ENCODE measurements at regions not wholly inside any gene's neighbourhood (a gene's known extent, or its start where the extent isn't known, plus 50 kb on each side); places are given as distances from the start of the nearest gene placed in this dataset.

DNA sequence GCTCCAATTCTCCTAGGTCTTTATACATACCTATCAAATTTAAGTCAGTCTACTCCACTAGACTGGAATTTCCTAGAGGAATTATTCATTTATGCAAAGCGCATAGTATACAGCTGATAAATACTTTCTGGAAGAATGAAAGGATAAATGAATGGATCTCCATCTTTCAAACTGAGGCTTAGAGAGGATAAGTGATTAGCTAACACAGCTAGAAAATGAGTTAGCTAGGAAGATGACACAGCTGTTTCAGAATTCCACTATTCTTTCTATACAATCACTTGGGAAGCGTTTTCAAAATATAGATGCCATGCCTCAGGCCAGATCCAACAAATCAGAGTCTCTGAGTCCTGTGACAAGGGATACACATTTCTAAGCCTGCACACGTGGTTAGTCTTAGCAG, 1146.6 kb upstream of the ZEB2 start:
- CTCF ChIA-PET: no interaction called here
- no peak overlapping the region for H3K27ac Mint-ChIP-seq
- H3K9me3 Mint-ChIP-seq: no peaks in the 10 kb centered on the region
- no peaks in the 10 kb centered on the region for H3K4me1 ChIP-seq (ENCODE audit: insufficient read depth, low read length)
- ATAC-seq (ENCODE audit: poor library complexity) (no peak), DNase-seq (no peak)
- H3K4me3 Mint-ChIP-seq: no peak overlapping the region
- intact Hi-C loops (cut with DNase I, micrococcal nuclease): no loop called here
- H3K4me3 ChIP-seq (ENCODE audit: low read length): no peak overlapping the region
- no peaks in the 10 kb centered on the region for H3K36me3 Mint-ChIP-seq (ENCODE audit: low read depth)
- no peaks in the 10 kb centered on the region for H3K4me1 Mint-ChIP-seq (ENCODE audit: low read depth)
- no peaks in the 10 kb centered on the region for H3K27me3 ChIP-seq (ENCODE audit: control insufficient read depth in 1 of 2, insufficient read depth in 2 of 2, low read length in 2 of 2)
- no peak overlapping the region for H3K27ac ChIP-seq (ENCODE audit: low read depth in 1 of 2, low read length in 2 of 2)
- no peaks in the 10 kb centered on the region for H3K36me3 ChIP-seq (ENCODE audit: insufficient read depth, low read length)
- H3K27me3 Mint-ChIP-seq: no peaks in the 10 kb centered on the region
- POLR2A ChIA-PET: no interaction called here
- H3K9me3 ChIP-seq (ENCODE audit: control insufficient read depth in 1 of 2, insufficient read depth in 1 of 2, low read length in 2 of 2): no peaks in the 10 kb centered on the region
- no peak for TF ChIP-seq CTCF (IDR thresholded peaks at IDR 0.05)

DNA sequence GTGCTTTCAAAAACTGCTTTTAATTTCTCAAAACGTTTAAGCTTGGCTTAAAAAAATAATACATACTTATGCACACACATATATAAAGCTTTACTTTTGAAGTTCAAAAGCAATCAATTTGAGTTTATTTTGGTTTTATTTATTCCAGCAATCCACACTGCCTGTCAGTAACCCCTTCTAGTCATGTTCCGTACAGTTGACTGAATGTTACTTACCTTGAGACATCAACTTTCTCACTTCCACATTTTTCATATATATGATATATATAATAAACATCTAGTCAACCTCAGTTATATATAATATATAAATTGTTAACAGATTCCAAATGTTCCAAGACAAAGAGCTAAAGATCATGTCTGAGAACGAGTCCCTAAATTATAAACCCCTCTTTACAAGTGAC, 1137.3 kb upstream of the ZEB2 start:
- DNase-seq: no peak
- Histone ChIP-seq H3K27me3 (ENCODE audit: control insufficient read depth in 1 of 2, insufficient read depth in 2 of 2, low read length in 2 of 2) (no peaks in the 10 kb centered on the region), H3K4me1 (ENCODE audit: insufficient read depth, low read length) (no peaks in the 10 kb centered on the region), H3K27ac (ENCODE audit: low read depth in 1 of 2, low read length in 2 of 2) (no peak overlapping the region), H3K36me3 (ENCODE audit: insufficient read depth, low read length) (no peaks in the 10 kb centered on the region), H3K9me3 (ENCODE audit: control insufficient read depth in 1 of 2, insufficient read depth in 1 of 2, low read length in 2 of 2) (no peaks in the 10 kb centered on the region), H3K4me3 (ENCODE audit: low read length) (no peak overlapping the region)
- CTCF ChIA-PET: no interaction called here
- Mint-ChIP-seq H3K36me3 (ENCODE audit: low read depth) (no peaks in the 10 kb centered on the region), H3K9me3 (no peaks in the 10 kb centered on the region), H3K27me3 (no peaks in the 10 kb centered on the region), H3K4me3 (no peak overlapping the region), H3K27ac (no peak overlapping the region), H3K4me1 (ENCODE audit: low read depth) (no peaks in the 10 kb centered on the region)
- intact Hi-C loops (cut with DNase I, micrococcal nuclease): no loop called here
- POLR2A ChIA-PET: no interaction called here
- no peak for TF ChIP-seq CTCF (IDR thresholded peaks at IDR 0.05)
- no peak for ATAC-seq (ENCODE audit: poor library complexity)

- Histone ChIP-seq H3K4me1 (ENCODE audit: insufficient read depth, low read length) (no peaks in the 10 kb centered on the region), H3K27ac (ENCODE audit: low read depth in 1 of 2, low read length in 2 of 2) (no peak overlapping the region), H3K9me3 (ENCODE audit: control insufficient read depth in 1 of 2, insufficient read depth in 1 of 2, low read length in 2 of 2) (no peaks in the 10 kb centered on the region), H3K27me3 (ENCODE audit: control insufficient read depth in 1 of 2, insufficient read depth in 2 of 2, low read length in 2 of 2) (no peaks in the 10 kb centered on the region), H3K4me3 (ENCODE audit: low read length) (no peak overlapping the region), H3K36me3 (ENCODE audit: insufficient read depth, low read length) (no peaks in the 10 kb centered on the region)
- no peak for TF ChIP-seq CTCF (IDR thresholded peaks at IDR 0.05)
- Mint-ChIP-seq H3K4me3 (no peak overlapping the region), H3K4me1 (ENCODE audit: low read depth) (no peaks in the 10 kb centered on the region), H3K9me3 (no peaks in the 10 kb centered on the region), H3K27me3 (no peaks in the 10 kb centered on the region), H3K27ac (no peak overlapping the region), H3K36me3 (ENCODE audit: low read depth) (no peaks in the 10 kb centered on the region)
- DNase-seq (no peak), ATAC-seq (ENCODE audit: poor library complexity) (no peak)
- CTCF ChIA-PET: no interaction called here
- intact Hi-C loops (cut with DNase I, micrococcal nuclease): no loop called here
- POLR2A ChIA-PET: no interaction called here
These were observed 1135.3 kb upstream of the ZEB2 start for GRCh38 chr2:145655165-145655765.
